HAP-1 (cell line): ENCODE measurements at regions not wholly inside any gene's neighbourhood (a gene's known extent, or its start where the extent isn't known, plus 50 kb on each side); places are given as distances from the start of the nearest gene placed in this dataset.

Experiments
- DNase-seq, 2 experiments: peaks; one replicate each; pipeline ENCODE4 v3.0.0-alpha.2; 2016 to 2020; ENCODE audit warnings: low spot score in 2 of 2
- H3K27me3 ChIP-seq: fragments of 250-450 bp; sonication (Bioruptor Pico); 2 replicates; pipeline ENCODE4 v1.5.1; 2020; ENCODE audit warnings: low read depth, mild to moderate bottlenecking, moderate library complexity
- H3K36me3 ChIP-seq: fragments of 250-450 bp; sonication (Bioruptor Pico); replicated peaks from 2 replicates; pipeline ENCODE4 v1.5.1; 2020; ENCODE audit warnings: mild to moderate bottlenecking
- H3K4me1 ChIP-seq: fragments of 250-450 bp; sonication (Bioruptor Pico); 2 replicates; pipeline ENCODE4 v1.5.1; 2020; ENCODE audit warnings: mild to moderate bottlenecking
- H3K4me3 ChIP-seq: fragments of 250-450 bp; sonication (Bioruptor Pico); 2 replicates; pipeline ENCODE4 v1.5.1; 2020; ENCODE audit warnings: mild to moderate bottlenecking, moderate library complexity
- H3K9me3 ChIP-seq: fragments of 250-450 bp; sonication (Bioruptor Pico); 2 replicates; pipeline ENCODE4 v1.5.1; 2020; ENCODE audit warnings: mild to moderate bottlenecking, moderate library complexity
- in situ Hi-C: fragments of 300-500 bp; cut with MboI; formaldehyde crosslinking; loops from 3 replicates; pipeline ENCODE4 v1.14.3; 2020; ENCODE audit warnings: low sequenced_read_pairs, inconsistent platforms, mixed read lengths

DNA sequence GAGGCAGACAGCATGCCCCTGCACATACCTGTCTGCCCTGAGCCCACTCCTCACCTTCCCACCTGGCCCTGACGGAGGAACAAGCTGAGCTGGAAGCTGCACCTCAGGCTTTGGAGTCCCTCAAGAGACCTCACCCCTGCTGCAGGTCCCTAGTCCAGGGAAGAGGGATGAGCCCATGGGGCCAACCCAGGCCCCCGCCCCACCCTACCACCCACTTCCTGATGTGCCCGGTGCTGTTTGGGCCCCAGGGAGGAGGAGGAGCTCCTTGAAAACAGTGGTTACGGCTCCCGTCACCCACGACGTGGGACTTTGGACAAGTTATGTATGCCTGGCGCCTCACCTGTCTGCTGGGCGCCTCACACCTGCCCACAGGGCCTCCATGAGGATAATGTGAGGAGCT lies 250.2 kb downstream of the NPHP4 start:
- H3K36me3 ChIP-seq: no peaks in the 10 kb centered on the region
- H3K9me3 ChIP-seq: no peaks in the 10 kb centered on the region
- H3K4me3 ChIP-seq: no peak overlapping the region
- H3K4me1 ChIP-seq: no peaks in the 10 kb centered on the region
- H3K27me3 ChIP-seq: no peaks in the 10 kb centered on the region
- DNase-seq: no peak
- in situ Hi-C loops: no loop called here

DNA sequence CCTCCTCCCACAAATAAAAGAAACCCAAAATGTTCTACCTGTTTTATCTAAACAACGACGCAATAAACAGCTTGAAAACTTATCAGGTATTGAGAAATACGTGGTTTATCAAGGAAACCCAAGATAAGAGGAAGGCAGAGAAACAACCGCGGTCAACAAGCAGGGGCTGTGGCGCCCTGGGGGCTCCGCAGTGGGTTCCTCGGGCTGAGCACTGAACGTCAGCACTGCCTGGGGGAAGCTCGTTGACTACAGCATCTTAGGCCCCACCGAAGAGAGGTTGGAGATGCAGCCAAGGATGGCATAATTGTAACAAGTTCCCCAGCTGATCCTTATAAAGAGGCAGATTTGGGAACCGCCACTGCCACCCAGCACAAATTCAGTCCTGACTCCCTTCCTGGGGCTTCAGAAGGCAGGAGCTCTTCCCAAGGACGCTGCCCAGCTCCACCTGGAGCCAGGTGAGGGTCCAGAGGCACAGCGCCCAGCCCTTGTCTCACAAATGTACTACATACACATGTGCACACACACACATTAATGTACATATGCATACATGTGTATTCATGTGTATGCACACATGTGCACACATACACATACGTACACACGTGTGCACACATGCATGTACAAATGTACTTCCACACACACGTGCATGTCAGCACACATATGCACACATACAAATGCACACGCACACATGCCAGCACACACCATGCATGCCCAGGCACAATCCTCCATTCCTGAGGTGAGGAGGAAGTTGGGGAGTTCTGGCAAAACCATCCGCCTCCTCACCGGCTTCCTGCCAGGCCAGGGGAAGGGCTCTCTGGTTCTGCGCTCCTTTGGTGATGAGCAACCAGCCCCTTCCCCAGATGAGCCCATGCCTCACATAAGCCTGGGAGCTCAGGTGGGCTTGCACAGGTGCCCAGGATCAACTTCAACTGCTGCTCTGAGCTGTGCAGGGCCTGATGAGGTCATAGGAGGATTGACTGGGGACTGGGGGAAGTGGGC lies 251.1 kb downstream of the NPHP4 start:
- no peaks in the 10 kb centered on the region for H3K36me3 ChIP-seq
- H3K4me1 ChIP-seq: no peaks in the 10 kb centered on the region
- no peaks in the 10 kb centered on the region for H3K9me3 ChIP-seq
- no peaks in the 10 kb centered on the region for H3K27me3 ChIP-seq
- DNase-seq: no peak
- no peak overlapping the region for H3K4me3 ChIP-seq
- in situ Hi-C loops: no loop called here

- H3K36me3 ChIP-seq: no peaks in the 10 kb centered on the region
- H3K27me3 ChIP-seq: no peaks in the 10 kb centered on the region
- H3K4me1 ChIP-seq: no peaks in the 10 kb centered on the region
- DNase-seq: no peak
- in situ Hi-C loops: no loop called here
- H3K4me3 ChIP-seq: no peak overlapping the region
- H3K9me3 ChIP-seq: no peaks in the 10 kb centered on the region
Measured at GRCh38 chr1:5740450-5740849, 251.8 kb downstream of the NPHP4 start.

- DNase-seq: no peak
- H3K36me3 ChIP-seq: no peaks in the 10 kb centered on the region
- H3K4me3 ChIP-seq: no peak overlapping the region
- no peaks in the 10 kb centered on the region for H3K27me3 ChIP-seq
- H3K4me1 ChIP-seq: no peaks in the 10 kb centered on the region
- H3K9me3 ChIP-seq: no peaks in the 10 kb centered on the region
- in situ Hi-C loops: no loop called here
Measured at GRCh38 chr1:5739561-5740078, 252.6 kb downstream of the NPHP4 start.

DNA sequence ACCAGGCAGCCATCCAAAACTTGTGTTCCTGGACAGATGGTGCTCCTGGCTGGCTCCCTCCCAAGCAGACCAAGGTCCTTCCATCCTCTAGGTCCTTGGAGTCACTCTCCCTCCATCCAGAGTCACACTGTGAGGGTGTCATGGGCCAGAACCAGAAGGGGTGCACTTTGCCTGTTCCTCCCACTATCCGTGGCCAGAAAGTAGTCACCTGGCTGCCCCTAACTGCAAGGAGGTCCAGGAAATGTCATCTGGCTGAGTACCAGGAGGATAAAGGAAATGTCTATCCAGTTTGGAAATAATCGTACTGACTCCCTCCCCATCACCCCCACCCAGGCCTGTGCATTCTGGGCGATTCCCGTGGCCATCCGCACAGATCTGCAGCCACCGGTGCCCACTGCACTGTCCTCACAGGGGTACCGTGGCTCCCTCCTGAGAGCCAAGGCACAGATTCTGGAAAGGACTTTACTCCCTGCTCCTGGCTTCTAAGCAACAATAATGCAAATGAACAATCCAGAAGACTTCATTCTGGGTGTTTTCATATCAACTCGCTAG lies 253.2 kb downstream of the NPHP4 start:
- no peaks in the 10 kb centered on the region for H3K9me3 ChIP-seq
- no peak overlapping the region for H3K4me3 ChIP-seq
- in situ Hi-C loops: no loop called here
- H3K27me3 ChIP-seq: no peaks in the 10 kb centered on the region
- H3K36me3 ChIP-seq: no peaks in the 10 kb centered on the region
- H3K4me1 ChIP-seq: no peaks in the 10 kb centered on the region
- DNase-seq: no peak

- in situ Hi-C loops: no loop called here
- DNase-seq: no peak
- Histone ChIP-seq H3K27me3 (no peaks in the 10 kb centered on the region), H3K36me3 (no peaks in the 10 kb centered on the region), H3K4me1 (no peaks in the 10 kb centered on the region), H3K4me3 (no peak overlapping the region), H3K9me3 (no peaks in the 10 kb centered on the region)
Measured at GRCh38 chr1:5737081-5737480, 255.1 kb downstream of the NPHP4 start.

DNA sequence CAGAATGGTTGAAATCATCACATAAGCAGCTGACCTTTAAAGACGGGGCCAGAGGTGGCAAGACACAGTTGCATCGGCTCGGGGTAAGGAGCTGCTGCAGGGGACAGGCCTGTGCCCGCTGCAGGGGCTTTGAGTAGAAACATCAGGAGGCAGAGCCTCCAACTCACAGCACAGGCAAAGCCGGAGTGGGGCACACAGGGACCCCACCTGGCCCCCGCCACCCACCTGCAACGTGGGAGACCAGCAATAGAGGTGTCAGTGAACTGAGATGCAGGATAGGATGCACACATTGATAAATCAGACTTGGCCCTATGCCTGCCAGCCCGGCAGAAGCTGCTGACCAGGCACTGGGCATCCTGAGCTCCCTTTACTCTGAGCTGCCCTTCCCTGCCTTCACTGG lies 257.2 kb downstream of the NPHP4 start:
- no peaks in the 10 kb centered on the region for H3K9me3 ChIP-seq
- no peak for DNase-seq
- in situ Hi-C loops: no loop called here
- no peaks in the 10 kb centered on the region for H3K27me3 ChIP-seq
- H3K36me3 ChIP-seq: no peaks in the 10 kb centered on the region
- H3K4me1 ChIP-seq: no peaks in the 10 kb centered on the region
- no peak overlapping the region for H3K4me3 ChIP-seq

- no peak overlapping the region for H3K4me3 ChIP-seq
- H3K4me1 ChIP-seq: no peaks in the 10 kb centered on the region
- H3K36me3 ChIP-seq: no peaks in the 10 kb centered on the region
- in situ Hi-C loops: no loop called here
- no peaks in the 10 kb centered on the region for H3K27me3 ChIP-seq
- H3K9me3 ChIP-seq: no peaks in the 10 kb centered on the region
- DNase-seq: no peak
Measured at GRCh38 chr1:5734414-5734813, 257.8 kb downstream of the NPHP4 start.

- H3K9me3 ChIP-seq: no peaks in the 10 kb centered on the region
- H3K4me1 ChIP-seq: no peaks in the 10 kb centered on the region
- H3K27me3 ChIP-seq: no peaks in the 10 kb centered on the region
- in situ Hi-C loops: no loop called here
- no peaks in the 10 kb centered on the region for H3K36me3 ChIP-seq
- H3K4me3 ChIP-seq: no peak overlapping the region
- DNase-seq: no peak
Measured at GRCh38 chr1:5733596-5733995, 258.6 kb downstream of the NPHP4 start.

DNA sequence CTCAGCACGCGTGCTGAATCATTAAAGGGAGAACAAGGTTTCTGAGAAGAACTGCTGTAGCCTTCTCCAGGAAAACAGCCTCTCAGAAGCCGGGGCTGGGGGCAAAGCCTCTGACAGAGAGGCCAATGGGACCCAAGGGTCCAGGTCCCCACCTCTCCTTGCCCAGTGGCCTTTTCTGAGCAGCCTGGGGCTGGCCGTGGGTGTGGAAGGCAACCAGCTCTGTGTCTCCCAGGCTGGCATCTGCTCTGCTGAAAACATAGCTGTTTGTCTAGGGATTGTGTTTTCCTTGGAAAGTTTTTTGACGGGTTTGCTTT lies 261.2 kb downstream of the NPHP4 start:
- Histone ChIP-seq H3K27me3 (0 out of 2 replicates have a peak, but pooled peaks cover 5% of the 10 kb centered on the region), H3K4me1 (no peaks in the 10 kb centered on the region), H3K4me3 (no peak overlapping the region), H3K36me3 (no peaks in the 10 kb centered on the region), H3K9me3 (no peaks in the 10 kb centered on the region)
- in situ Hi-C loops: no loop called here
- DNase-seq: no peak

GRCh38 chr1:5730272-5731109 lies 261.7 kb downstream of the NPHP4 start:
- in situ Hi-C loops: no loop called here
- Histone ChIP-seq H3K4me1 (no peaks in the 10 kb centered on the region), H3K9me3 (no peaks in the 10 kb centered on the region), H3K36me3 (no peaks in the 10 kb centered on the region), H3K27me3 (0 out of 2 replicates have a peak, but pooled peaks cover 5% of the 10 kb centered on the region), H3K4me3 (no peak overlapping the region)
- no peak for DNase-seq

- in situ Hi-C loops: no loop called here
- Histone ChIP-seq H3K27me3 (0 out of 2 replicates have a peak, but pooled peaks cover 5% of the 10 kb centered on the region), H3K4me1 (no peaks in the 10 kb centered on the region), H3K36me3 (no peaks in the 10 kb centered on the region), H3K4me3 (no peak overlapping the region), H3K9me3 (no peaks in the 10 kb centered on the region)
- no peak for DNase-seq
Measured at GRCh38 chr1:5729636-5730145, 262.5 kb downstream of the NPHP4 start.

- Histone ChIP-seq H3K9me3 (no peaks in the 10 kb centered on the region), H3K4me1 (no peaks in the 10 kb centered on the region), H3K27me3 (0 out of 2 replicates have a peak, but pooled peaks cover 5% of the 10 kb centered on the region), H3K36me3 (no peaks in the 10 kb centered on the region), H3K4me3 (no peak overlapping the region)
- no peak for DNase-seq
- in situ Hi-C loops: no loop called here
Measured at GRCh38 chr1:5728663-5729355, 263.4 kb downstream of the NPHP4 start.
